ENCODE measurements at regions not wholly inside any gene's neighbourhood (a gene's known extent, or its start where the extent isn't known, plus 50 kb on each side); places are given as distances from the start of the nearest gene placed in this dataset.

- no peak for DNase-seq
- no peaks in the 10 kb centered on the region for H3K9me3 ChIP-seq (ENCODE audit: low read depth)
- no peak overlapping the region for H3K27ac ChIP-seq
- H3K4me2 ChIP-seq (ENCODE audit: unreplicated experiment): no peak overlapping the region
- H3K9me2 ChIP-seq (ENCODE audit: insufficient read depth): no peaks in the 10 kb centered on the region
- 17 to 32% methylated on average over 2 of the region's 2 CpGs for WGBS, 2 experiments (ENCODE audit: low coverage in 1 of 2, low lambda C conversion rate in 2 of 2, missing lambda C conversion rate in 2 of 2)
- TF ChIP-seq EZH2 (IDR thresholded peaks at IDR 0.05; ENCODE audit: insufficient read depth, poor library complexity, severe bottlenecking) (no peak), EZH2phosphoT487 (IDR thresholded peaks at IDR 0.05; ENCODE audit: insufficient read depth, low read depth) (no peak)
- no peaks in the 10 kb centered on the region for H3K4me1 ChIP-seq (ENCODE audit: insufficient read depth)
- H4K20me1 ChIP-seq (ENCODE audit: insufficient read depth): no peaks in the 10 kb centered on the region
- H3K4me3 ChIP-seq: no peak overlapping the region
- in situ Hi-C loops (cut with MboI): no loop called here
- no peaks in the 10 kb centered on the region for H3F3A ChIP-seq (ENCODE audit: insufficient read depth)
- H3K9ac ChIP-seq: no peak overlapping the region
- H3K27me3 ChIP-seq (replicated peaks; ENCODE audit: insufficient read depth): no peaks in the 10 kb centered on the region
- H2AFZ ChIP-seq: no peak overlapping the region
- H3K36me3 ChIP-seq (ENCODE audit: low read depth): no peaks in the 10 kb centered on the region
- no peaks in the 10 kb centered on the region for H3K79me2 ChIP-seq (ENCODE audit: insufficient read depth)
These were observed 69.7 kb downstream of the DRD1 start for GRCh38 chr5:175374166-175374875.

- Histone ChIP-seq H3K9me3 (ENCODE audit: low read depth) (no peaks in the 10 kb centered on the region), H4K20me1 (ENCODE audit: insufficient read depth) (no peaks in the 10 kb centered on the region), H3K9me2 (ENCODE audit: insufficient read depth) (no peaks in the 10 kb centered on the region), H3K4me3 (no peak overlapping the region), H3K4me1 (ENCODE audit: insufficient read depth) (no peaks in the 10 kb centered on the region), H3K27ac (no peak overlapping the region), H3K9ac (no peak overlapping the region), H3F3A (ENCODE audit: insufficient read depth) (no peaks in the 10 kb centered on the region), H3K36me3 (ENCODE audit: low read depth) (no peaks in the 10 kb centered on the region), H3K79me2 (ENCODE audit: insufficient read depth) (no peaks in the 10 kb centered on the region), H3K4me2 (ENCODE audit: unreplicated experiment) (no peak overlapping the region), H2AFZ (no peak overlapping the region), H3K27me3 (replicated peaks; ENCODE audit: insufficient read depth) (no peaks in the 10 kb centered on the region)
- no peak for DNase-seq
- no peak for TF ChIP-seq EZH2 (IDR thresholded peaks at IDR 0.05; ENCODE audit: insufficient read depth, poor library complexity, severe bottlenecking)
- no peak for TF ChIP-seq EZH2phosphoT487 (IDR thresholded peaks at IDR 0.05; ENCODE audit: insufficient read depth, low read depth)
- in situ Hi-C loops (cut with MboI): no loop called here
- 18 to 38% methylated on average over 1 of the region's 1 CpG for WGBS, 2 experiments (ENCODE audit: low coverage in 1 of 2, low lambda C conversion rate in 2 of 2, missing lambda C conversion rate in 2 of 2)
These were observed 78.1 kb downstream of the DRD1 start for GRCh38 chr5:175365866-175366265.

GRCh38 chr5:175363300-175363699 lies 80.7 kb downstream of the DRD1 start:
- in situ Hi-C loops (cut with MboI): no loop called here
- no peak overlapping the region for H2AFZ ChIP-seq
- no peak overlapping the region for H3K4me2 ChIP-seq (ENCODE audit: unreplicated experiment)
- no peak overlapping the region for H3K4me3 ChIP-seq
- H4K20me1 ChIP-seq (ENCODE audit: insufficient read depth): no peaks in the 10 kb centered on the region
- TF ChIP-seq EZH2phosphoT487 (IDR thresholded peaks at IDR 0.05; ENCODE audit: insufficient read depth, low read depth) (no peak), EZH2 (IDR thresholded peaks at IDR 0.05; ENCODE audit: insufficient read depth, poor library complexity, severe bottlenecking) (no peak)
- H3K9me2 ChIP-seq (ENCODE audit: insufficient read depth): no peaks in the 10 kb centered on the region
- no peak for DNase-seq
- no peak overlapping the region for H3K27ac ChIP-seq
- no peaks in the 10 kb centered on the region for H3K79me2 ChIP-seq (ENCODE audit: insufficient read depth)
- H3K9ac ChIP-seq: no peak overlapping the region
- no peaks in the 10 kb centered on the region for H3F3A ChIP-seq (ENCODE audit: insufficient read depth)
- no peaks in the 10 kb centered on the region for H3K36me3 ChIP-seq (ENCODE audit: low read depth)
- H3K4me1 ChIP-seq (ENCODE audit: insufficient read depth): no peaks in the 10 kb centered on the region
- H3K9me3 ChIP-seq (ENCODE audit: low read depth): no peaks in the 10 kb centered on the region
- 49 to 50% methylated on average over 5 of the region's 5 CpGs for WGBS, 2 experiments (ENCODE audit: low coverage in 1 of 2, low lambda C conversion rate in 2 of 2, missing lambda C conversion rate in 2 of 2)
- no peaks in the 10 kb centered on the region for H3K27me3 ChIP-seq (replicated peaks; ENCODE audit: insufficient read depth)

GRCh38 chr5:175357995-175358394 lies 86.0 kb downstream of the DRD1 start:
- Histone ChIP-seq H3K27ac (no peak overlapping the region), H3K27me3 (replicated peaks; ENCODE audit: insufficient read depth) (no peaks in the 10 kb centered on the region), H4K20me1 (ENCODE audit: insufficient read depth) (no peaks in the 10 kb centered on the region), H3K4me3 (no peak overlapping the region), H3F3A (ENCODE audit: insufficient read depth) (no peaks in the 10 kb centered on the region), H3K9me3 (ENCODE audit: low read depth) (no peaks in the 10 kb centered on the region), H3K79me2 (ENCODE audit: insufficient read depth) (no peaks in the 10 kb centered on the region), H2AFZ (no peak overlapping the region), H3K4me2 (ENCODE audit: unreplicated experiment) (no peak overlapping the region), H3K9ac (no peak overlapping the region), H3K4me1 (ENCODE audit: insufficient read depth) (no peaks in the 10 kb centered on the region), H3K9me2 (ENCODE audit: insufficient read depth) (no peaks in the 10 kb centered on the region), H3K36me3 (ENCODE audit: low read depth) (no peaks in the 10 kb centered on the region)
- no peak for DNase-seq
- in situ Hi-C loops (cut with MboI): no loop called here
- 0 to 6% methylated on average over 1 of the region's 1 CpG for WGBS, 2 experiments (ENCODE audit: low coverage in 1 of 2, low lambda C conversion rate in 2 of 2, missing lambda C conversion rate in 2 of 2)
- TF ChIP-seq EZH2 (IDR thresholded peaks at IDR 0.05; ENCODE audit: insufficient read depth, poor library complexity, severe bottlenecking) (no peak), EZH2phosphoT487 (IDR thresholded peaks at IDR 0.05; ENCODE audit: insufficient read depth, low read depth) (no peak)
